Cerebellar nuclear complex (tissue), 1 donor: ENCODE measurements at regions not wholly inside any gene's neighbourhood (a gene's known extent, or its start where the extent isn't known, plus 50 kb on each side); places are given as distances from the start of the nearest gene placed in this dataset.

Source experiments
- DNase-seq, 2 experiments: peaks; one replicate each; lab custom pipeline; 2025; lab: John Stamatoyannopoulos, UW

DNA sequence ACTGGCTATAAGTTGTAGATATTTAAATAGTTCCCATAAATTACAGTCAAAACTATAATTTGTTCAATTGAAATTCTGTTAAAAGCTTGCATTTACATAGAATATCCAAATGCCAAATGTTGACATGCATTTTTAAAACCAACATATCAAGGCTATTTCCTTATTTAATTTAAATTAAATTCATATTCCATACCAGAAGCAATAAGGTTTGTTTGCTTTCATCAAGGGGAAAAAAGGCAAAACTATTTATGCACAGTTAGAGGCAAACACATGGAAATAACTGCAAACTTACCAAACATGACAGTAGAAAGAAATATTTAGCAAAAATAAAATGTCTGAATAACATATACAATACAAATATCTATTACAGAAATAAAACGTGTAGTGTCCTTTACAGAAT is 1581.2 kb upstream of the TENM4 start:
- no peak for DNase-seq

DNA sequence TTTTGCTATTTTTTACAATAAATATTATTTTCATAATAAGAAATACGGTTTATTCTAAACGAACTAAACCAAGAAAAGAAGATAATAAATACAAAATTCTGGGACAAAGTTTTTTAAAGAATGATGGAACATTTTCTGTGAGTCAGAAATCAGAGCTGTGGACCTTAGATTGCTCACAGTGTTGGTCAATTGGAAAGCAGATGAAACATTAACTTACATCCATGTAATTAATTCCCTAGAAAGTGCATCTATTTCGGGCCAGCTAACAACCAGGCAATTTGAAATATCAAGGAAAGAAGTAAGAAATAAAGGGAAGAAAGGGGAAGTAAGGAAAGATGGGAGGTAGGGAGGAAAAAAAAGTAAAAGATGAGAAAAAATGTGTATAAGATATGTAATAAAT is 1569.8 kb upstream of the TENM4 start:
- no peak for DNase-seq

DNA sequence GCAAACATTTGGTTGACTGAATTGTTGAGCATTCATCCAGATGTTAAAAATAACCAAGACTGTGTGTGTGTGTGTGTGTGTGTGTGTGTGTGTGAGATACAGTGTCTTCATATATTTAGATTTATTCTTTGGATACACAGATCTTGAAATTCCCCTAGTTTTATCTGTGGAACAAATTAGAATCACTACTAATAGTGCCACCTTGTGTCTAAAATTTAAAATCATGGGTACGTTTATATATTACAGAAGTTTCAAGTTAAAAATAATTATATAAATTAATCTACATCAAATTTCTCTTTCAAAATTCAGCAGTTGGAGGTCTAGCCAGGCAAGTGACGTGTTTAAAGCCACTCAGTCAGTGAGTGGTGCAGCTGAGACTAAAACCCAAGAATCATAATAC is 1566.2 kb upstream of the TENM4 start:
- no peak for DNase-seq

DNA sequence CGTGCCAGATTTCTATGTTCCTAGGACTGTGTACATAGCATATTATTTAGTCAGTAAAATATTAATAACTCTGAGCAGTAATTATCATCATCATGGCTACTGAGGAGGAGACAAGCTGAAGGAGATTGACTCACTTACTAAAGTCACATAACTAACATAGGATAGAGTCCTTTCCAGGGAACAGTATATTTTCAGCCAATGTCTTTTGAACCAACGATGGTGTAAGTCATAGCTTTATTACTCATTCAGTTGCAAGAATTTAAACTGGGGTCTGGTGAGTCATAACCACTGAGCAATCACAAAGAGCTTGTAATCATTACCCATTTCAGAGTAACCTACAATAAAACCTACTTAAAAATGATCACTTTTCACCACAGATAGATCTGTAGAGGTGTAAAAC is 1564.8 kb upstream of the TENM4 start:
- no peak for DNase-seq

DNA sequence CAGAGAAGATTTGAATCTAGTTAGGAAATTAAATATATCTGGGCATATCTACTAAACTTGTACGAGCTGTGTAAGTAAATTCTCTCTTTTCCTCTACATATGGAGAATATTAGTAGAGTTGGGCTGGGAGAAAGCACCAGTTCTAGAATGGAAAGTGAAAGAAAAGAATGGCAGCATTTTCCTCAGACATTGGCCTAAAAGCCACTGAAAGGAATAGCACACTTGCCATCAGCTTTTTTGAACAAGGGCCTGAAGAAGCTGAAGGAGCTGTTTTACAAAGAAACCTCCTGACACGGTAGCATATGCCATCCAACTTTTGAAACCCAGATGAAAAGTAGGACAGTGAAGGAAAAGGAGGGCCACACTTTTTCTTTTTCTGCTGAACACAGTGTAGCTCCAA is 1563.7 kb upstream of the TENM4 start:
- DNase-seq: no peak

DNA sequence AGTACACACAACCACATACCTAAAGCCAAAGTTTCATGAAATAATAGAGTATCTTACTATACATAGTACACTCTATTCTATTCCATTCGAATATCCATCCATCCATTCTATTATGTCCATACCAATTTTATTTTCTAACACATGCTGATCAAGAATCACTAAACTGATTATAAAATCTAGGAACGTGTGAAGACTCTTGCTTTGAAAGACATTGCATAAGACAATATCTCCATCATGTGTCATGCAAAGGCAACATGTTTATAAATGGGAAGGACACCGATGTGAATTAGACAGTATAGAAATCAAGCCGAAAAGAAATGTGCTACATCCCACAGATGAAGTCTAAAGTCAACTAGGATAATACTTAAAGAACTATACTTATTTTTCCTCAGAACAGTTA is 1561.5 kb upstream of the TENM4 start:
- DNase-seq: no peak

DNA sequence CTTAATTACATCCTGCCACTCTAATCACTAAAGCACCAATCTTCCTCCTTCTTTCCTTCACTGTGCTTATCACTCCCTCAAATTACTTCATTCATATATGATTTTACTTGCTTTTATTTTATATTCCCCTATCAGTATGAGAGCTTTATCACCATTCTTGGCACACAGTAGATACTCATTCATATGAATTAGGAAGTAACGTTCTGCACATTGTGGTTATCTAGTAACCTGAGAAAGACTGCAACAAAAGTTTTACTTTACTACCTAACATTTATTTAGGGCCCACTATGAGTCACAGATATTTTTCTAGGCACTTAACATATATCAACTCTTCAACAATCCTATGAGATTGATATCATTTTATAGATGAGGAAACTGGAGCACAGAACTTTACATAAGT is 1559.9 kb upstream of the TENM4 start:
- no peak for DNase-seq

DNA sequence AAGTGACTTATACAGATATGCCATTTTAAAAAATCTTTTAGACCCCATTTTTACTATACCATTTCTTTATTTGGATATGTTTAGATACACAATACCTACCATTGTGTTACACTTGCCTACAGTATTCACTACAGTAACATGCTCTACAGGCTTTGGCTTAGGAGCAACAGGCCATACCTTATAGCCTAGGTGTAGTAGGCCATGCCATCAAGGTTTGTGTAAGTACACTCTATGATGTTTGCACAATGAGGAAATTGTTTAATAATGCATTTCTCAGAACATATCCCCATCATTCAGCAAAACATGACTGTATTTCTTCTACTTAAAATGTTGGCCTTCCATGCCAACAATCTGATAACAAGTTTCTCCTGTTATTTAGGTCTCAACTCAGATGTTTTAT is 1559.5 kb upstream of the TENM4 start:
- no peak for DNase-seq

DNA sequence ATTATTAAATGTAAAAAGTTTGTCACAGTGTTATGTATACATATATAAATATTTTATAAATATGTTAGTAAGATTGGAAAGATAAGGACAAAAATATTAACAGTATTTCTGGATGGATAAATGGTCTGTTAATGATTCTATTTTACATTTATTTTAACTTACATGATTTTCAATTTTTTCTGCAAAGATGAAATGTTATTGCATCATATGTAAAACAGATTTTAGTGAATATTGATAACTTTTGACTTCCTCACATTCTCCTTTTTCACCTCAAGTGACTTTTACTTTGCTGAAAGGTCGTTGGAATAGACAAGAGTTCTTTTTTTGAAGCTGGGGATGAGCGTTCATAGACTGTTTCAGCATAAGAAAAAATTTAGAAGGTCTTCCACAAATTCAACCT is 1554.7 kb upstream of the TENM4 start:
- no peak for DNase-seq

DNA sequence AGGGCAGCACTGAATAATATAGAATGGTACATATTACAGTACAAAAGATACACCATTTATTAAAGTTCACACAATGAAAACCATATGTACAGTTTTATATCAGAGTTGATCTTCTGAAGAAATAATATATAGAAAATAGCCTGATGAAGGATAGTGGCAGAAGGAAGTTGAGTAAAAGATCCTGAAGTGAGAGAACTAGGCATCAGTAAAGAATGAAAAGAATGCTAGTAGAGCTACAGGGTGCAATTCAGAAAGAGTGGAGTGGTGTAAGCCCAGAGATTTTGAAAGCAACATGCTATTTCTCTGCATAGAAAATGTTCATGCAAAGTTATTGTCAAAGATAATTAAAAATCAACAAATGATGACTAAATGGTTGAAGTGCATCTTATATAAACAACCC is 1552.7 kb upstream of the TENM4 start:
- DNase-seq: no peak

DNA sequence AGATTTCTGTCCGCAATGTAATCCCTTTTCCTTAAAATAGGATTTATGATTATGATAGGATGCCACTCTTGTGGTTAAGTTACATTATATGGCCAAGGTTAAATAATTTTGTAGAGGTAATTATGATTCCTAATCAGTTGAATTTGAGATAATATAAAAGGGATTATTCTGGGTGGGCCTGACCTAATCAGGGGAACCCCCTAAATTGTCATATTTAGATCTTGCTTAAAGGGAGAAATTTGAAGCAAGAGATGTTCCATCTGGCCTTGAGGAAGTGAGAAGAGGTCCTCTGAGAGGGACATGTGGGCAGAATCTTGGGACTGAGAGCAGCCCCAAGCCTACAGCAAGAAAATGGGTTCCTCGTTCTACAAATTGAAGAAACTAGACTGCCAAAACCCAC is 1550.1 kb upstream of the TENM4 start:
- DNase-seq: no peak

DNA sequence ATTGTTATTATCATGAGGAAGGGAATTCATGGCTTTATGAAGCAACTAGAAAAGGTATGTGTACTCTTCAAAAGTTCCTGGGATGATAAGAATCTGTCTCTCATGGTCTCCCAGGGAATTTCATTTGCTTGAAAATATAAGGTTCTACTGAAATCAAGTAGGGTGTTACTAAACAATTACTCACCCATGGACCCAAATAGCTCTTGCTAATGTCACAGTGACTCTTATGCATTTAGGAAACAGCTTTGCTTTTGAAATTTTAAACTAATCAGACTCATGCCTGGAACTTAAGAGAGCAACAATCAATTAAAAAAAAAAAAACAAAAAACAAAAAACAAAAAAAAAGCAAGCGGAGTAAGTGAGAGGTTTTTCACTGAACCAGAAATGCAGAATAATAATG is 1546.3 kb upstream of the TENM4 start:
- DNase-seq: no peak

DNA sequence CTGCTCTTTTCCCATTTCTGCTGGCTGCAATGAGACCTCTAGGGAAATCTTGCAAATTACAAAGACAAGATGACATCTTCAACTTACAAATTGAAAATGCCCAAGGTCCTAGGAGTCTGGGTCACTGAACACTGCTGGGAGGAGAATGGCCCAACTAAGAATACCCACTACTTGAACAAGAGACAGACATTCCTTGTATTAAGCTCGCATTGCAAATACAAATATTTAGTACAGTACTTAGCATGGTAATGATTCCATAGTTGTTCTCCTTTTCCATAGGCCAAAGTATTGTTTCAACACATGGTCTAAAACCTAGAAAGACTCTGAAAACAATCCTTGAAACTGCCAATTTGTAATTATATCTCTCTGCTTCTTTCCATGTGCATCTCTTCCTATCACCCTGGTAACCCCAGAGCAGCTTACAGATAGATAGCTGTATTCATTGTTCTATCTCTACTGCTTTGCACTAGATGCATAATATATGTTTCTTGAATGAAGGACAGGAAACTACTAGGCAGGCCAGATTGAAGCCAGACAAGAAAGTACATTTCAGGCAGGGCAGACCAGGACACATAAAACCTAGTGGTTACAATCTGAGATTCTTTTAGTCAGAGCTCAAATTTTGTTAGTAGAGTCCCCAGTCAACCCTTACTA is 1545.7 kb upstream of the TENM4 start:
- DNase-seq: no peak

DNA sequence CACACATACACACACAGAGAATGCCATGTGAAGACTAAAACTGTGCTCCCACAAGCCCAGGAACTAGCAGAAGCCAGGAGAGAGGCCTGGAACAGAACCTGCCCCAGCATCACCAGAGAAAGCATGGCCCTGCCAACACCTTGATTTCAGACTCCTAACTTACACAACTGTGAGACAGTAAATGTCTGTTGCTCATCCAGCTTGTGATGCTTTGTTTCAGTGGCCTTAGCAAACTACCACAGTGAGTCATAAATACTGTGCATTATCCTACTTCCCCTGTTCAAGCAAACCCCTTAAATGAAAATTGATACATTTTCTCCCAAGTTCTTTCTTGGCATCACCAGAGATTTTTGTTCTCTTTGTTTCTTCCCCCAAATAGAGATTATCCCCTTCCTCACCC is 1539.4 kb upstream of the TENM4 start:
- no peak for DNase-seq

DNA sequence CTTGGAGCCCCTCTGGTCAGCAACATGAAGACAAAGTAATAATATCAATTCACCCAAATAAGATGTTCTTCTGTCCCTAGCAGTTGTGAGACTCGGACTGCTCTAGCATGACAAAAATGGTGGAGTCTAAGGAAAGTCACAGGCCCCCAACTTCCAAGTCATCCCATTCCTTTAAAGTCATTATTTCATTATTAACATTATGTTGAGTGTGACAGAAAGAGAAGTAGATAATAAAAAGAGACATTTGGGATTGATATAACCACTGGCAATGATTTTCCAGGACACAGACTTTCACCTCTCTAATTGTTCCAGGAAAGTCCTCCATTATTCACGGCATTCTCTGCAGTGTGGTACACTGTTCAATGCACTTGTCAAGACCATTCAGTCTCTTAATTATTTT is 1533.0 kb upstream of the TENM4 start:
- DNase-seq: no peak

DNA sequence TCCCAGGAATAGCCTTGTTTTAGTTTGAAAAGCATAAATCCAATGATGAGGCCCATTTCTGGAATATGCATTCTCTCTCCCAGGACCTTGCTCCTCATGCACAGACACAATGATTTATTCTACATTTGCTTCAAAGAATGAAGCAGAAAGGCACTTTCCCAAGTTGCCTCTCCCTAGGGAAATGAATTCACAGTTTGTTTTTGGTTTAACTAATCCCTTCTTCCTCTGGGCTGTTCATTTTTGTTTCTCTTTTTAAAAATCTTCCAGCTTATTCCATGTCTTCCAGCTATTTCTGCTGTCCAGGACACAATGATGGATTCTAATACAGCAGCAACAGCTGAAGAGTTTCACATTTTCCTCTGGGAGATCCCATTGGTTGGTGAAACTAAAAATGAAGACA is 1529.2 kb upstream of the TENM4 start:
- DNase-seq: no peak

DNA sequence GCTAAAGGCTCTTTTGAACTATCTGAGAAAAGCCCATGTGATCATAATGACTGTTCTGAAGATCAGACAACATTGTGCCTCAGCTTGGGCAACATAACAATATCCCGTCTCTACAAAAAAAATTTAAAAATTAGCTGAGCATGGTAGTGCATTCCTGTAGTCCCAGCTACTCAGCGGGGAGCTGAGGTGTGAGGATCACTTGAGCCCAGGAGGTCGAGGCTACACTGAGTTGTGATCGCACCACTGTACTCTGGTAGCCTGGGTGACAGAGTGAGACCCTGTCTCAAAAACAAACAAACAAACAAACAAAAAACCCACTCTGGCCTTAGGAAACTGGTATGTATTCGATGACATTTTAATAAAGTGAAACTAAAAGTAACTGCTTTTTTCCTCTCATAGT is 1526.8 kb upstream of the TENM4 start:
- DNase-seq: no peak

DNA sequence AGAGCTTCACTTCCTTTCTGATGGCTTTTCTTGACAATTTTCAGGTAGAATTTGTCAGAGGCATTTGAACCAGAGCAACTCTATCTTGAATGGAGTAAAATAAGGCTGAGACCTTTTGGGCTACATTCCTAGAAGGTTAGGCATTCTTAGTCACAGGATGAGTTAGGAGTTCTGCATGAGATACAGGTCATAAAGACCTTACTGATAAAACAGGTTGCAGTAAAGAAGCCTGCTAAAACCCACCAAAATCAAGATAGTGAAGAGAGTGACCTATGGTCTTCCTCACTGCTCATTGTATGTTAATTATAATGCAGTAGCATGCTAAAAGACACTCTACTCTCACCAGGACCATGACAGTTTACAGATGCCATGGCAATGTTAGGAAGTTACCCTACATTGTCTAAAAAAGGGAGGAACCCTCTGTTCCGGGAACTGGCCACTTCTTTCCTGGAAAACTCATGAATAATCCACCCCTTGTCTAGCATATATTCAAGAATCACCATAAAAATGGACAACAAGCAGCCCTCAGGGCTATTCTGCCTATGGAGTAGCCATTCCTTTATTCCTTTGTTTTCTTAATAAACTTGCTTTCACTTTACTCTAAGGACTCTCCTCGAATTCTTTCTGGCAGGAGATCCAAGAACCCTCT is 1519.7 kb upstream of the TENM4 start:
- no peak for DNase-seq

DNA sequence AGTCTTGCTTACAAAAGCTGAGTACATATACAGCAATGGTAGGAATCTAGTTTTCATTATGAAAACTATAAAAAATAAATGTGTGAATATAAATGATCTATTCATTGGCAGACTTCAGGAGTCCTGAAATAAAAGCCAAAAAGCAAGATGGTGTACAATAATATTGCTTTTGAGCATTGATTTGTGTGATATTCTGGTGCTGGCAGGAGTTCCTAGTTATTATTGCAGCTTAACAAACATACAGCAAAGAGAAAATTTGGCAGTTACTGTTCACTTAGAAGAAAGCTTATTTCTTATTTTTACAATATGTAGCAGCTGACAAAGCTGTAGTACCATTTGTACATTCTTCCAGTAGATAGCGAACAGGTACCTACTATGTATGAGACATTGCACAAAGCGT is 1518.9 kb upstream of the TENM4 start:
- DNase-seq: no peak

DNA sequence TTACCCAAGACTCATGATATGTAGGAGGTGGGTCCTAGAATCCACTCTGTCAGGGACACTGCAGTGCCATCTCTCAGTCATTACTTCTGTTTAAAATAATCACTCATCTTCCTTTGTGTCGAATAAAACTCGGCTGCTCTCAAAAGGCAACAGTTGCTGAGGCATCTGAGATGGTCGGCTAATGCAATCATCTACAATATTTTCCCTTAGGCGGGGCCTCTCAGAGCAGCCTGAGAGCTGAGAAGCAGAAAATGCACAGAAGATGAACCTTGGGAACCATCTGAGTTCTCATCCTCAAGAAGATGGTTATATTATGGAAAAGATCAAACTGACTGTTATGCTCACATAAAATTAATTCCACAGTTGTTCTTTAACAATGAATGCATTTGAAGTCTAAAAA is 1518.2 kb upstream of the TENM4 start:
- DNase-seq: no peak

DNA sequence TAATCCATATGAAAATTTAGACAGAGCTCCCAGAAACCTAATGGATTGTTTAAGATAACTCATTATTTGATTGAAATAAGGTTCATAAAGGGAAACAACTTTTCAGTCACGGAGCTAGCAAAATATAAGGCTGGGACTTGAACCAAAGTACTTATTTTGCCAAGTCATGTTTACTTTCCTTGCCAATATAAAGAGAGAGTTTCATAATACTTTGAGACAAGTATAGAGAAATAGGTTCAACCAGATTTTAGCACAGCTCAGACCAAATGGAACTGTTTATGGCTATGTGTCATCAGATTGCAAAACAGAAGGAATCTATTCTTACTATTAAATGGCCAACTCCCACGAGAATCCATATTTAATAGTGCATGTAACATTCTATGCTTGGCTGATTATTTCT is 1517.5 kb upstream of the TENM4 start:
- DNase-seq: no peak

DNA sequence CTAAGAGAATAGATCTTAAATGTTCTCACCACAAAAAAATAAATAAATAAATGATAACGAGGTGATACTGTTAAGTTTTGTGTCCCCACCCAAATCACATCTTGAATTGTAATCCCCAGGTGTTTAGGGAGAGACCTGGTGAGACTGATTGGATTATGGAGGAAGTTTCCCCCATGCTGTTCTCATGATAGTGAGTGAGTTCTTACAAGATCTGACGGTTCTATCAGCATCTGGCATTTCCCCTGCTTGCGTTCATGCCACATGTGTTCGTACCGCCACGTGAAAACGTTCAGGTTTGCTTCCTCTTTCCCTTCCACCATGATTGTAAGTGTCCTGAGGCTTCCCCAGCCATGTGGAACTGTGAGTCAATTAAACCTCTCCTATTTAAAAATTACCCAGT is 1514.8 kb upstream of the TENM4 start:
- DNase-seq: no peak

DNA sequence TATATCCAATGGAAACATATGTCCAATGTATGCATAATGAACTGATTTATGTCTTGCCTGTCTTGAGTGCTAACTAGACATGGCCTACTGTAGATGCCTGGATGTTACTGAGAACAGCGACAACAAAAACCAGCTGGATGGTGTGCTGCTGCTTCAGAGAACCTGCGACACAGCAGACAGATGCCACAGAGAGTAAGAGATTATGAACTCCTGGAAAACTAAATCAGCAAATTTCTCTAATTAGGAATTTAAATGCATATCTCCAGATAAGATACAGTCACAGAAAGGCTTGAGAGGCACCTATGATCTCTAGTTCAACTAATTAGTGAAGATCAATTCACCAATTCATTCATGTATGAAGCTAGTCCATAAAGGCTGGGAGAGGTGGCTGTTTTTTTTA is 1508.0 kb upstream of the TENM4 start:
- no peak for DNase-seq

DNA sequence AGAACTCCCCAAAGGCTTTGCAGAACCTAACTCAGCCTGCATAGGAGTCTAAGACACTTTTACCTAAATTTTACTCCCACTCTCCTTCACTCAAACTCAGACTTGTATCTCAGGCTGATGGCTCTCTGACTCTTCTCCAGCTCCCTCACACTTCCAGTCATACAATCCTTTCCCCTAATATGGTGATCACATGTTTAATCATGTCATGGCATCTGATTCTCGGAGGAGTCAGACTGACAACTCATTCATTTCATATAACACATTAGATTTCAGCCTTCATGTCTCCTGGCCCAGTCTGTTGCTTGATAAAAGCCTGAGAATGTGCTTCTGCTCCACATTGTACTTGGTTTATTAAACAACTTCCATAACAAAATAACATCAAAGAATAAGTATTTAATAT is 1503.9 kb upstream of the TENM4 start:
- no peak for DNase-seq
